Suprapubic skin (tissue), 4 donors: ENCODE measurements at regions not wholly inside any gene's neighbourhood (a gene's known extent, or its start where the extent isn't known, plus 50 kb on each side); places are given as distances from the start of the nearest gene placed in this dataset.

ENCODE experiments used
- CTCF ChIP-seq, 2 donors: fragments of 200-600 bp in 1 of 2; fragments of 450-650 bp in 1 of 2; sonication (generic) in 1 of 2; IDR thresholded peaks; one replicate each; pipeline ENCODE4 v1.5.1; 2016 to 2019; ENCODE audit warnings: antibody characterized with exemption in 2 of 2, mild to moderate bottlenecking in 1 of 2, moderate library complexity in 1 of 2
- EP300 ChIP-seq: sonication (generic); formaldehyde crosslinking; IDR thresholded peaks from one replicate; pipeline ENCODE4 v1.6.1; 2017; ENCODE audit warnings: antibody characterized with exemption
- POLR2AphosphoS5 ChIP-seq, 3 donors: sonication (generic); formaldehyde crosslinking; IDR thresholded peaks; one replicate each; pipeline ENCODE4 v1.6.1; 2017; ENCODE audit warnings: antibody characterized with exemption in 3 of 3

GRCh38 chr10:125233726-125234125 is 73.4 kb upstream of the CTBP2 start:
- TF ChIP-seq CTCF (IDR thresholded peaks at IDR 0.05) (no peak), POLR2AphosphoS5 (IDR thresholded peaks at IDR 0.05) (no peak), EP300 (no peak)
